ENCODE measurements at regions not wholly inside any gene's neighbourhood (a gene's known extent, or its start where the extent isn't known, plus 50 kb on each side); places are given as distances from the start of the nearest gene placed in this dataset.

GRCh38 chr12:19666070-19666469, 226.8 kb downstream of the AEBP2 start:
- TF ChIP-seq ZBTB33 (IDR thresholded peaks at IDR 0.05; ENCODE audit: extremely low read depth, insufficient replicate concordance, low read length) (no peak), SIN3A (IDR thresholded peaks at IDR 0.05; ENCODE audit: low read depth) (no peak), FOSL1 (IDR thresholded peaks at IDR 0.05; ENCODE audit: low read depth) (no peak), ZFX (IDR thresholded peaks at IDR 0.05) (no peak), SRF (IDR thresholded peaks at IDR 0.05; ENCODE audit: low read depth) (no peak), TCF7L2 (IDR thresholded peaks at IDR 0.05; ENCODE audit: borderline replicate concordance, extremely low read depth, insufficient read depth, insufficient read length) (no peak), ELF1 (IDR thresholded peaks at IDR 0.05; ENCODE audit: borderline replicate concordance, low read depth) (no peak), CBX3 (IDR thresholded peaks at IDR 0.05; ENCODE audit: low read depth) (no peak), SP1 (IDR thresholded peaks at IDR 0.05; ENCODE audit: low read depth) (no peak), YY1 (IDR thresholded peaks at IDR 0.05; ENCODE audit: extremely low read depth, insufficient replicate concordance, low read depth, low read length) (no peak), ZNF274 (IDR thresholded peaks at IDR 0.05; ENCODE audit: low read depth, low read length) (no peak), EZH2phosphoT487 (IDR thresholded peaks at IDR 0.05; ENCODE audit: borderline replicate concordance) (no peak), MAX (IDR thresholded peaks at IDR 0.05) (no peak), CEBPB (IDR thresholded peaks at IDR 0.05; ENCODE audit: low read depth) (no peak), EZH2 (IDR thresholded peaks at IDR 0.05) (no peak), POLR2A (IDR thresholded peaks at IDR 0.05; ENCODE audit: borderline replicate concordance, extremely low read depth, insufficient read depth, insufficient read length) (no peak), POLR2AphosphoS5 (IDR thresholded peaks at IDR 0.05; ENCODE audit: low read depth, low read length) (no peak)
- TF ChIP-seq, protein P1, sequence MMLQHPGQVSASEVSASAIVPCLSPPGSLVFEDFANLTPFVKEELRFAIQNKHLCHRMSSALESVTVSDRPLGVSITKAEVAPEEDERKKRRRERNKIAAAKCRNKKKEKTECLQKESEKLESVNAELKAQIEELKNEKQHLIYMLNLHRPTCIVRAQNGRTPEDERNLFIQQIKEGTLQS (IDR thresholded peaks at IDR 0.05), result no peak
- TF ChIP-seq, protein P2, sequence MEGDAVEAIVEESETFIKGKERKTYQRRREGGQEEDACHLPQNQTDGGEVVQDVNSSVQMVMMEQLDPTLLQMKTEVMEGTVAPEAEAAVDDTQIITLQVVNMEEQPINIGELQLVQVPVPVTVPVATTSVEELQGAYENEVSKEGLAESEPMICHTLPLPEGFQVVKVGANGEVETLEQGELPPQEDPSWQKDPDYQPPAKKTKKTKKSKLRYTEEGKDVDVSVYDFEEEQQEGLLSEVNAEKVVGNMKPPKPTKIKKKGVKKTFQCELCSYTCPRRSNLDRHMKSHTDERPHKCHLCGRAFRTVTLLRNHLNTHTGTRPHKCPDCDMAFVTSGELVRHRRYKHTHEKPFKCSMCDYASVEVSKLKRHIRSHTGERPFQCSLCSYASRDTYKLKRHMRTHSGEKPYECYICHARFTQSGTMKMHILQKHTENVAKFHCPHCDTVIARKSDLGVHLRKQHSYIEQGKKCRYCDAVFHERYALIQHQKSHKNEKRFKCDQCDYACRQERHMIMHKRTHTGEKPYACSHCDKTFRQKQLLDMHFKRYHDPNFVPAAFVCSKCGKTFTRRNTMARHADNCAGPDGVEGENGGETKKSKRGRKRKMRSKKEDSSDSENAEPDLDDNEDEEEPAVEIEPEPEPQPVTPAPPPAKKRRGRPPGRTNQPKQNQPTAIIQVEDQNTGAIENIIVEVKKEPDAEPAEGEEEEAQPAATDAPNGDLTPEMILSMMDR (IDR thresholded peaks at IDR 0.05 in 2 of 3, conservative IDR thresholded peaks at IDR 0.05 in 1 of 3; ENCODE audit: borderline replicate concordance in 1 of 3, insufficient read depth in 1 of 3, low read depth in 2 of 3, low read length in 2 of 3), result no peak
- TF ChIP-seq, protein P3, sequence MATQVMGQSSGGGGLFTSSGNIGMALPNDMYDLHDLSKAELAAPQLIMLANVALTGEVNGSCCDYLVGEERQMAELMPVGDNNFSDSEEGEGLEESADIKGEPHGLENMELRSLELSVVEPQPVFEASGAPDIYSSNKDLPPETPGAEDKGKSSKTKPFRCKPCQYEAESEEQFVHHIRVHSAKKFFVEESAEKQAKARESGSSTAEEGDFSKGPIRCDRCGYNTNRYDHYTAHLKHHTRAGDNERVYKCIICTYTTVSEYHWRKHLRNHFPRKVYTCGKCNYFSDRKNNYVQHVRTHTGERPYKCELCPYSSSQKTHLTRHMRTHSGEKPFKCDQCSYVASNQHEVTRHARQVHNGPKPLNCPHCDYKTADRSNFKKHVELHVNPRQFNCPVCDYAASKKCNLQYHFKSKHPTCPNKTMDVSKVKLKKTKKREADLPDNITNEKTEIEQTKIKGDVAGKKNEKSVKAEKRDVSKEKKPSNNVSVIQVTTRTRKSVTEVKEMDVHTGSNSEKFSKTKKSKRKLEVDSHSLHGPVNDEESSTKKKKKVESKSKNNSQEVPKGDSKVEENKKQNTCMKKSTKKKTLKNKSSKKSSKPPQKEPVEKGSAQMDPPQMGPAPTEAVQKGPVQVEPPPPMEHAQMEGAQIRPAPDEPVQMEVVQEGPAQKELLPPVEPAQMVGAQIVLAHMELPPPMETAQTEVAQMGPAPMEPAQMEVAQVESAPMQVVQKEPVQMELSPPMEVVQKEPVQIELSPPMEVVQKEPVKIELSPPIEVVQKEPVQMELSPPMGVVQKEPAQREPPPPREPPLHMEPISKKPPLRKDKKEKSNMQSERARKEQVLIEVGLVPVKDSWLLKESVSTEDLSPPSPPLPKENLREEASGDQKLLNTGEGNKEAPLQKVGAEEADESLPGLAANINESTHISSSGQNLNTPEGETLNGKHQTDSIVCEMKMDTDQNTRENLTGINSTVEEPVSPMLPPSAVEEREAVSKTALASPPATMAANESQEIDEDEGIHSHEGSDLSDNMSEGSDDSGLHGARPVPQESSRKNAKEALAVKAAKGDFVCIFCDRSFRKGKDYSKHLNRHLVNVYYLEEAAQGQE (IDR thresholded peaks at IDR 0.05; ENCODE audit: low read depth), result no peak
- CTCF ChIA-PET, result no interaction called here
- BruUV-seq (replicated peaks), result no TSS peak
- POLR2A ChIA-PET, result no interaction called here
- Histone ChIP-seq H3K36me3 (ENCODE audit: control insufficient read depth in 1 of 2, insufficient read depth in 2 of 2, low read length in 2 of 2) (no peaks in the 10 kb centered on the region), H3K4me1 (ENCODE audit: control insufficient read depth in 1 of 2, insufficient read depth in 2 of 2, low read length in 2 of 2) (no peaks in the 10 kb centered on the region), H3K79me2 (ENCODE audit: insufficient read depth, low read length) (no peaks in the 10 kb centered on the region), H3K9me2 (ENCODE audit: insufficient read depth) (no peaks in the 10 kb centered on the region), H3K9me3 (ENCODE audit: control insufficient read depth in 1 of 2, insufficient read depth in 1 of 2, low read depth in 1 of 2, low read length in 2 of 2) (no peaks in the 10 kb centered on the region), H3K27ac (ENCODE audit: low read depth, low read length) (no peak overlapping the region), H3K9ac (ENCODE audit: low read length) (no peak overlapping the region), H3K4me3 (replicated peaks in 1 of 2; ENCODE audit: low read depth in 1 of 2, low read length in 2 of 2) (no peak overlapping the region), H3K4me2 (ENCODE audit: low read length) (no peak overlapping the region), H2AFZ (ENCODE audit: low read depth, low read length, poor library complexity, severe bottlenecking) (no peak overlapping the region), H3K27me3 (ENCODE audit: insufficient read depth, low read length) (no peaks in the 10 kb centered on the region), H4K20me1 (ENCODE audit: insufficient read depth) (no peaks in the 10 kb centered on the region)
- no peak for ATAC-seq
- intact Hi-C loops (cut with micrococcal nuclease), result no loop called here
- RAD21 ChIA-PET (ENCODE audit: low non-redundant PET in 1 of 2, low total read pairs in 2 of 2, uncharacterized antibody in 2 of 2, unreplicated experiment in 2 of 2), result no interaction called here
- no peak for DNase-seq (ENCODE audit: low read depth, low spot score)
